ENCODE measurements at regions not wholly inside any gene's neighbourhood (a gene's known extent, or its start where the extent isn't known, plus 50 kb on each side); places are given as distances from the start of the nearest gene placed in this dataset.

DNA sequence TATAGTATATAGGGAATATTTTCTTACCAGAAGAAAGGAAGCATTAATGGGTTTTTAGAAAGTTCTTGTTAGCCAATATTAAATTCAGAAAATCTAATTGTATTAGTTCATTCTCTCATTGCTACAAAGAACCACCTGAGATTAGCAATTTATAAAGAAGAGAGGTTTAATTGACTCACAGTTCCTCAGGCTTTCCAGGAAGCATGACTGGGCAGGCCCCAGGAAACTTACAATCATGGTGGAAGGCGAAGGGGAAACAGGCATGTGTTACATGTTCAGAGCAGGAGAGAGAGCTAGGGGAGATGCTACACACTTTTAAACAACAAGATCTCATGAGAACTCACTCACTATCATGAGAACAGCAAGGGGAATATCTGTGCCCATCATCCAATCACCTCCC, 304.0 kb upstream of the CDH12 start:
- TF ChIP-seq, protein P1, sequence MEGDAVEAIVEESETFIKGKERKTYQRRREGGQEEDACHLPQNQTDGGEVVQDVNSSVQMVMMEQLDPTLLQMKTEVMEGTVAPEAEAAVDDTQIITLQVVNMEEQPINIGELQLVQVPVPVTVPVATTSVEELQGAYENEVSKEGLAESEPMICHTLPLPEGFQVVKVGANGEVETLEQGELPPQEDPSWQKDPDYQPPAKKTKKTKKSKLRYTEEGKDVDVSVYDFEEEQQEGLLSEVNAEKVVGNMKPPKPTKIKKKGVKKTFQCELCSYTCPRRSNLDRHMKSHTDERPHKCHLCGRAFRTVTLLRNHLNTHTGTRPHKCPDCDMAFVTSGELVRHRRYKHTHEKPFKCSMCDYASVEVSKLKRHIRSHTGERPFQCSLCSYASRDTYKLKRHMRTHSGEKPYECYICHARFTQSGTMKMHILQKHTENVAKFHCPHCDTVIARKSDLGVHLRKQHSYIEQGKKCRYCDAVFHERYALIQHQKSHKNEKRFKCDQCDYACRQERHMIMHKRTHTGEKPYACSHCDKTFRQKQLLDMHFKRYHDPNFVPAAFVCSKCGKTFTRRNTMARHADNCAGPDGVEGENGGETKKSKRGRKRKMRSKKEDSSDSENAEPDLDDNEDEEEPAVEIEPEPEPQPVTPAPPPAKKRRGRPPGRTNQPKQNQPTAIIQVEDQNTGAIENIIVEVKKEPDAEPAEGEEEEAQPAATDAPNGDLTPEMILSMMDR (IDR thresholded peaks at IDR 0.05), result no peak
- TF ChIP-seq POLR2A (IDR thresholded peaks at IDR 0.05), result no peak
- Histone ChIP-seq H3K27me3 (no peaks in the 10 kb centered on the region), H3K27ac (no peak overlapping the region), H3K36me3 (no peaks in the 10 kb centered on the region), H3K4me1 (no peaks in the 10 kb centered on the region), H3K9me3 (no peaks in the 10 kb centered on the region), H3K4me3 (replicated peaks in 1 of 3) (no peak overlapping the region)
- 81 to 92% methylated on average over 1 of the region's 1 CpG for WGBS, 2 donors
- no peak for DNase-seq
- intact Hi-C loops (cut with DNase I), result no loop called here

DNA sequence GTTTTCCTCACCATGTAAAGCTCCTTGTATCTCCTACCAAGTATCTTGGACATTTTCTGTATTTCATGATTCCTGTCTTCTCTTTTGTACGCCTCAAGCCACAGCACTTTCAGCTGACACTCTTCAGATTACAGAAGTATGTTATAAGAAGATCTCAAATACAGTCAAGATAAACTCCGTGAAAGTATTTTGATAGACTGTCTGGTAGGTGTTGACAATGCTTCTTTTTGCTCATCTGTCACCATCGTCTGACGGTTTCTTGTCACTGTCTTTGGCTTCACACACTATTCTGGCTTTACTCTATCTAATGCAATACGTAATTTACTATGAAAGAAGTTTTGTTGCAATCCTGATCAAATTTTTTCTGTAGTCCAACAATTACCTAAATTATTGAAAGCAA, 294.5 kb upstream of the CDH12 start:
- Histone ChIP-seq H3K27me3 (no peaks in the 10 kb centered on the region), H3K4me1 (no peaks in the 10 kb centered on the region), H3K27ac (no peak overlapping the region), H3K9me3 (no peaks in the 10 kb centered on the region), H3K4me3 (replicated peaks in 1 of 3) (no peak overlapping the region), H3K36me3 (no peaks in the 10 kb centered on the region)
- WGBS, 2 donors, result 78 to 83% methylated on average over 5 of the region's 5 CpGs
- TF ChIP-seq, protein P1 (IDR thresholded peaks at IDR 0.05), result no peak
- TF ChIP-seq POLR2A (IDR thresholded peaks at IDR 0.05), result no peak
- intact Hi-C loops (cut with DNase I), result no loop called here
- DNase-seq, result no peak

DNA sequence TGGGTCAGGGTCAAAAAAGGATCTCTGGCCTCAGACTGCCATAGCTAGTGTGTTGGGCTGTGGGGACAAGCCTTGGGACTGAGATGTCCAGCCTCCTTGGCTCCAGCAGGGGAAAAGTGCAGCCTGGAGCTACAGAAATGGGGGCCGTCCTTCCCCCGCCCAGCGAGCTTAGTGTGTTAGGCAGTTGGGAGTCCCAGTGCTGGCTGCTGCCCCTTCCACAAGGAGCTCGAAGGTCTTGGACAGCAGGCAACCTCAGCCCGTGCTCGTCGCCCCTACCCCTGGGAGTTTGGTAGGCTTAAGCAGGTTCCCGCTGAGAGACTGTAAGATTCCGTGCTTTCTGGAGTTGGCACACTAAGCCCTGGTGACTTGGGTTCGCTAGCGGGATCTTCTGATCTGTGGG, 293.0 kb upstream of the CDH12 start:
- H3K9me3 ChIP-seq, result no peaks in the 10 kb centered on the region
- TF ChIP-seq, protein P1 (IDR thresholded peaks at IDR 0.05), result no peak
- TF ChIP-seq POLR2A (IDR thresholded peaks at IDR 0.05), result no peak
- no peak for DNase-seq
- H3K4me1 ChIP-seq, result no peaks in the 10 kb centered on the region
- intact Hi-C loops (cut with DNase I), result no loop called here
- 96 to 100% methylated on average over 3 to 6 of the region's 11 CpGs for WGBS, 2 donors
- no peak overlapping the region for H3K4me3 ChIP-seq (replicated peaks in 1 of 3)
- H3K27ac ChIP-seq, result no peak overlapping the region
- no peaks in the 10 kb centered on the region for H3K36me3 ChIP-seq
- H3K27me3 ChIP-seq, result no peaks in the 10 kb centered on the region

DNA sequence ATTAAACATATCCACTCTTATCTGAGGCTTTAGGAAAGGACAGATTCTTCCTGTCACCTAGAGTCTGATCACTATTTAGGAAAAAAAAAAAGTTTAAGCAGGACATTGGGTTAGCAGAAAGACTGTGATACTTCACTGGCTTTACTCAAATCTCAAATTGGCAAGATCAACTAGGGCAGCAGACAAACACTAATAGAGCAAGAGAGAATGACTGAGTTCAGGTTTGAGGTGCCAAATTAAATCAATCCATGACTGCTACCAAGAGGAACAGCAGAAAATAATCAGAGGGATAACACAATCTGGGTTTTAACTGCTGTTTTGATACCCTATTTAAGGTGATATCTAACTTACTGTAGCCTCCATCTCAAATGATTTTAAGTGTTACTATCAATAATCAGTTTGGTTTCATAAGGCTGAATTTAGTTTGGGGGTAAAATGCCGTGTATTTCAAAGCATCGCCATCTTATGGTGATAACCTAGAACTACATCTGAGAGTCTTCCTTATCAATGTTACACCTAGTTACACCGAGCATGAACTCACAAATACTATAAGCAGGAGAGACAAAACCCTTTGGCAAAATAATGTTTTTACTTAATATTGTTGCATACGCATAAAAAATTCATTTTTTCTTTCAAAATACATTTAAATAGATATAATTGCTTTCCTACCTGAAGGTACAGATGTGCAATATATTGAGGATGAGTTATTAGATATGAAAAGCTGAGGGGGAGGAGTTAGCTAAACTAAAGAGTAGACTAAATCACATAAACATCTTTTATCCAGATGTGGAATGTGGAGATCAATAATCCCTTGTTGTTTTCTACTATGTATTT, 286.4 kb upstream of the CDH12 start:
- no peak for TF ChIP-seq POLR2A (IDR thresholded peaks at IDR 0.05)
- TF ChIP-seq, protein P1 (IDR thresholded peaks at IDR 0.05), result no peak
- WGBS, 2 donors, result 6 to 8% methylated on average over 4 of the region's 4 CpGs

DNA sequence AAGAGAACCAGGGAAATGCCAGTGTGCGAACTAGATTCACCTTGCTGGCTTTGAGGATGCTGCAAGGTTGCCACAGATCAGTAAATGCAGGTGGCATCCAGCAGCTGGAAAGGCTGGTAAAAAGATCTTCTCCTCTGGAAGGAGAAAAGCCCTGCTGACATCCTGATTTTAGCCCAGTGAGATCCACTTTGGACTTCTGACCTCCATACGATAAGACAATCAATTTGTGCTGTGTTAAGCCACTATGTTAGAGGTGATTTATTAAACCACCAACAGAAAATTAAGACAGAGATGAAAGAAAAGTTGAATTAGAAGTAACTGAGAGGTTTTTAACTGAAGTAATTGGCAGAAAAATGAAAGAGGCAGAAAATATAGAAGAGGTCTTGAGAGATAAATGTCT, 283.8 kb upstream of the CDH12 start:
- Histone ChIP-seq H3K4me1 (no peaks in the 10 kb centered on the region), H3K9me3 (no peaks in the 10 kb centered on the region), H3K4me3 (replicated peaks in 1 of 3) (no peak overlapping the region), H3K27ac (no peak overlapping the region), H3K36me3 (no peaks in the 10 kb centered on the region), H3K27me3 (no peaks in the 10 kb centered on the region)
- TF ChIP-seq, protein P1 (IDR thresholded peaks at IDR 0.05), result no peak
- no peak for TF ChIP-seq POLR2A (IDR thresholded peaks at IDR 0.05)
- WGBS, 2 donors, result 87 to 91% methylated on average over 2 of the region's 2 CpGs
- intact Hi-C loops (cut with DNase I), result no loop called here
- DNase-seq, result no peak

More for the DNA sequence above, 286.4 kb upstream of the CDH12 start:
- DNase-seq, result no peak
- intact Hi-C loops (cut with DNase I), result no loop called here
- no peaks in the 10 kb centered on the region for H3K27me3 ChIP-seq
- no peak overlapping the region for H3K27ac ChIP-seq
- H3K4me1 ChIP-seq, result no peaks in the 10 kb centered on the region
- H3K36me3 ChIP-seq, result no peaks in the 10 kb centered on the region
- H3K9me3 ChIP-seq, result no peaks in the 10 kb centered on the region
- H3K4me3 ChIP-seq (replicated peaks in 1 of 3), result no peak overlapping the region

All from thyroid gland (tissue), 4 donors.